GM18517 (cell line): ENCODE measurements at regions not wholly inside any gene's neighbourhood (a gene's known extent, or its start where the extent isn't known, plus 50 kb on each side); places are given as distances from the start of the nearest gene placed in this dataset.

Experiments used
- ATAC-seq: cut with Tn5 transposase; IDR thresholded peaks from one replicate; pipeline ENCODE4 v1.9.1; 2021; ENCODE audit warnings: mild to moderate bottlenecking, moderate library complexity; ENCODE audit not compliant: unreplicated experiment

DNA sequence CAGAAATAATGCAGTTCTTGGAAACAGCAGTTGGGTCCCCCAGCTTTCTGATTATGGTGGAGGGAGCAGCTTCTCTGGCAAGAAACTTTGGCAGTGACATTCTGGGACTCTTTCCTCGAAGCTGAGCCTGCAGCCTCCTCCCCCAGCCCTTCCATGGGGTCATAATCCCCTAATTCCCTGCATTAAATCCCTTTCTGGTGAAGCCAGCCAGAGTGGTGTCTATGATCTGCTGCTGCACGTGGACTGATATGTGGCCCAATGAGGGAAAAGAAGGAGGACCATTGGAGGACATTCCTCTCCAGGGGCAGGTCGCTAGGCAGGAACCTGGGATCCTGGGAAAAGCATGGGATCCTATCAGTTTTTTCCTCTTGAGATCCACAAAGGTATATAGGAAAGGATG, 470.5 kb downstream of the RPS24 start:
- no peak for ATAC-seq

DNA sequence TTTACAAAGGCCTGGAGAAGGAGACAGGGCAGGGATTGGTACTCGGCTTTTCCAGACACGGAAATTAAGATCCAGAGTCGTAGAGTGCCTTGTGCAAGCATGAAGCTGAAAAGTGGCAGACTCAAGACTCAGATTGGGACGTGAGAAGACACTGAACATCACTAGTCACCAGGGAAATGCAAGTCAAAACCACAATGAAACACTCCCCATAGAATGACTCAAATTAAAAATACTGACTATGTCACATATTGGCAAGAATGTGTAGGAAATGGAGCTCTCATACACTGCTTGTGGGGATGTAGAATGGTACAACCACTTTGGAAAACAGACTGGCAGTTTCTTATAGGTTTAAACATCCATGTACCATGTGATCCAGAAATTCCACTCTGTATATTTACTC, 472.0 kb downstream of the RPS24 start:
- ATAC-seq = no peak

DNA sequence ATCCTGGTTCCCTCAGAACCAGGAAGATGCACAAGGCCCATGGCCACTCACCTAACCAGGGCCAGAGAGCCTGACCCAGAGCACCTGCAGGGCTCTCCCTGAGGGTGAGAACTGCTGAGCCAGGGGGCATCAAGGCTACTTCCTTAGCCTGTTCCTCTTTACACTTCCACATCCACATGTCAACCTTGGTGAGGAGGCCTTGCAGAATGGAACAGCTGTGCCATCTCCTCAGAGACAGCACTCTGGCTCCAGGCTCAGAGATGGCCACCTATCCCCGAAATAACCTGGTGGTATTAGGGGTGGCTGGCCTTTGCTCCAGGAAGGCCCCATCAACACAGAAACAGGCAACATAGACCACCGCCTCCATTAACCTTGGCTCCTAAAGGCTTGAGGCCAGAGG, 473.0 kb downstream of the RPS24 start:
- ATAC-seq = no peak

DNA sequence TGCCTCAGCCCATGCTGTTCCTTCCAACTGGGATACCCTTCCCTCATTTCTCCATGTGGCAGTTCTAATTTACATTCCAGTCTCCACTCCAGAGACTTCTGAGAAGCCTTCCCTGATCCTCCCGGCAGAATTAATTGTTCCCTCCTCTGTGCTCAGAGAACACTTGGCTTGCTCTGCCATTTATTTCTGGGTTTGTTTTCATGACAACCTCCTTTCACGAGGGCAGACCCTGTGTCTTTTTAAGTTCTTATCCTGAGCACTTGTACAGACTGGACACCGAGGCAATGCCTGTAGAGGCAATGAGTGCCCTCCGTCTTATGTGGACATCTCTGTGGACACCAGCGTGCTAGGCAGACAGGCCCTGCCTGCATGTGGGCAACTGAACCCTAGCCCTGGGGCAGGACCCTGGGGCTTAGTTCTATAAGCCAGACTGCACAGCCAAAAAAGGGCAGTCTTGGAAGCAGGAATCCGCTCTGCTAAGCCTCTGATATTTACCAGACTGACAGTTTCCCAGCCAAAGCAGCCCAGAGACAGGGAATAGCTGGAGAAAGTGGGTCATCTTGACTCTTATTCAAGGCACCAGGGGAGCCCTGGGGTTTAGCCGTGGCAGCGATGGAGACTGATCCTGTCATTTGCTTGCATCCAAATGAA, 474.0 kb downstream of the RPS24 start:
- no peak for ATAC-seq

DNA sequence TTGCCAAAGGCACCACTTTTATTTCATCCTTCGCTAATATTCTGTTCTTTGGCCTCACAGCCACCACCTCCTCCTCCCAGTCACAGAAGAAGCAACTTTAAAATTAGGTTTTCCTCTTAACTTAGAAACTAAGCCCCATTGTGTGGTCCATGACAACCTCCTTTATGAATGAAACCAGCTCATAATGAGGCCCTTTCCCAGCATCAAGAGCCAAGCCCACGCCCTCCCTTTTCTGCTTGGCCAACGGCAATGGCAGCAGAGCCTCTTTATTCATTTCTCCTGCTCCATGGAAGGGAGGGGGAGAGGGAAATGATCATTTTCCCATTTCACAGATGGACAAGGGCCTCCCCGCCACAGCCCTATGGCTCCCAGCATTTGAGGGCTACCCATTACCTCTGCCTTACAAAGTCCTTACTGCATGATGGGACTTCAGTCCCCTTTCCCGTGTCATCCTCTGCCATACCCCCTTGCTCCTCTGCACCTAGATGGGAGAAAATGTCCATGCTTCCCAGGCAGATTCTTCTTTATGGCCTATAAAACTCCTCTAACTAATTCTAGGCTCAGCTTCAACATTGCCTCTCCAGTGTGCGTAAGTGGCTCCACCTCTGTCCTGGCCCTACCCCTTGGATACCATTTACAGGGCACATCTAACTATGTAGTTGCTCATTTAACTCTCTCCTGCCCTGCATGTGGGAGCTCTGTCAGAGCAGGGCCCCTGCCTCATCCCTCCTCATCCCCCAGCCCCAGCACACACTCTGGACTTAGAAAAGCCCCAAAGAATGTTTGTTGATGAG, 475.5 kb downstream of the RPS24 start:
- ATAC-seq = no peak

DNA sequence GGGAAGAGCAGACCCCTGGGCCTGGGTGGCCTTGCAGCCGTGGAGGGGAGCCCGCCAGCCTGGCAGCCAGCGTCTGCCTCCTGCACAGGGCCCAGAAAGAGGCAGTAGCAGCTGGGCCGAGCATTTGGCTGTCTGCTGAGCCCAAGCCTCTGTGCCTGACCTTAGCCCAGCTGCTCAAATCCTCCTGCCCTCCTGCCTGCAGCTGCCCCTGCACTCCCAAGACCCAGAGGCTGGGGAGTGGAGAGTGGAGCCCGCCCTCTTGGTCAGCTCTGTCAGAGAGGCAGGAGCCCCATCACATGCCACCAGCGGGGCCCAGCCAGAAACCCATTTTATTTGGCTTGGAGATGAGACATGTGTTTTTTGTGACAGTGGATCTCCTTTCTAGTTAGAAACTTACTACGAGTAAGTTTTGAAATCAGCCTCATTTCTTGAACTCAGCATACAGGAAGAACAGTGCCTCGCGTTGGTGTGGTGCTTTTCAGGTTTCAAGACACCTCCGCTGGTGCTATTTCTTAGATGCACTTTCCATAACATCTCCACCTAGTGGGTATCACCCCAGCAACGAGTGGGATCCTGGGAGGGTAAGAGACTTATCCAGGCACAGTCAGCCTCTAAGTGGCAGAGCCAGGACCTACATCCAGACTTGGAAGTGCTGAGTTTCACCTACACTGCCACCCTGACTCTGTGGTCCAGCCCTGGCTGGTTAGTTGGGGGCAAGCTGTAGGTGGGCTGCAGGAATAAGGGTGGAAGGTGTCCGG, 477.1 kb downstream of the RPS24 start:
- ATAC-seq = no peak

DNA sequence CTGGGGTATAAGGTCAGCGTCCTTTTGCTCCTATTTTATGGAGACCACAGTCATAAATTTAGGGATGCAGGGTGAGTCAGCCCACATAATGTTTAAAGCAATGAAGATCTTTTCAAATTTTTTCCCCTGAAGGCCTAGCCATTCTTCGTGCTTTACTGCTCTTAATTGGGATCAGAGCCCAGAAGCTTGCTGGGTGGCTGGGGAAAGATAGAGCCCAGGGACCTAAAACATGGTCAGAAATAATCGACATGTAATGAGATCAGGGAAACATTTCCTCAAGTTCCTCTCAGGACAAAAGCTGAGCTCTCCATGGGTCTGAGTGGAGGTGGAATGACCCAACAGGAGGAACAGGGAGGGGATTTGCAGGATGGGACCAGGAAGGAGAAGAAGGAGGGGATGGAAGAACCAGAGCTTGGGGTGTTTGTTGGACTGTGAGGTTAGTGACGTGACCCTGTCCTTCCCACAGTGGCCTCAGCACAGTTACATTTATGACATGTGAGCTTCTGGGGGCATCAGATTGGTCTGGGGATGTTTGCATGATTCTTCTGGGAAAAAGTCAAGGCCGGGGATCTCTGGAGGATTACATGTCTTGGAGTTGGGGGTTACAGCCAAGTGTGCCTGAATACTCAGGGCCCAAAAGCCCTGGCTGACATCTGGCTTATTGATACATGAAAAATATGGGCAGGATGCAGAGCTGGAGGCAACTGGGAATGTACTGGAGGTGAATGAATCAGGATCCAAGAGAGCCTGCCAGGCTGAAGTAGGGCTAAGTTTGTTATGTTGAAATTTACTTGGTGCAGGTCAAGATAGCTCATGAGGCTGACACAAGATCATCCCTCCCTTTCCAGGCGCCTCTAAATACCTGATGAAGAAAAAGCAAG, 477.9 kb downstream of the RPS24 start:
- no peak for ATAC-seq

DNA sequence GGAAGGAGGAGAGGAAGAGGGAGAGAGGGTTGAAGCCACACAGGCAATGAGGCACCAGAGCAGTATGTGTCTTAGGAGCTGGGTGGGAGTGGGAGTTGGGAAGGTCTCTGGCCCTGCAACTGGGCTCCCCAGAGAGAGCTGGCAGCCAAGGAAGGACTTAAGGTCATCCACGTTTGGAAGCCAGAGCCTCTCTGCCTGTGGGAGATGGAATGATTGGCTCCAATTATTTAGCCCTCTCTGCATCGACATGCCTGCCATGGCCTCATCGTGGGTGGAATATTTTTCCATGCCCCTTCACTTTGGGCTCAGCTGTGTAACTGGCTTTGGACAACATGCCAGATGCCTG, 478.5 kb downstream of the RPS24 start:
- ATAC-seq = no peak

DNA sequence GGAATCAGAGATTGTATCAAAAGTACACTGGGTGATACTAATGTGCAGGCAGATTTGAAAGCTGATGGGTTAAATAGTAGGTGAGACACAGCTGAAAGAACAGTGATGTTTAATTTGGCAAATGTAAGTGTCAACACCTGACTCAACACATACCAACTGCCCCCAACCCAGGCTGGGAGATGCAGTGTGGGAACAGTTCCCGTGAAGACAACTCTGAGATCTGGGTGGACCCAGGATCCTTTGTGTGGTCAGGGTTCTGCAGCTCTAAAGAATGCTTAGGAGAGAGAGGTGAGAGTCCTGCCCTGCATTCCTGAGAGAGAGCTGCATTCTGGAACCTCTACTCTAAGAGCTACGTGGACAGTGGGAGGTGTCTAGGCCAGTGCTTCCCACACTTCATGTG, 479.7 kb downstream of the RPS24 start:
- no peak for ATAC-seq

DNA sequence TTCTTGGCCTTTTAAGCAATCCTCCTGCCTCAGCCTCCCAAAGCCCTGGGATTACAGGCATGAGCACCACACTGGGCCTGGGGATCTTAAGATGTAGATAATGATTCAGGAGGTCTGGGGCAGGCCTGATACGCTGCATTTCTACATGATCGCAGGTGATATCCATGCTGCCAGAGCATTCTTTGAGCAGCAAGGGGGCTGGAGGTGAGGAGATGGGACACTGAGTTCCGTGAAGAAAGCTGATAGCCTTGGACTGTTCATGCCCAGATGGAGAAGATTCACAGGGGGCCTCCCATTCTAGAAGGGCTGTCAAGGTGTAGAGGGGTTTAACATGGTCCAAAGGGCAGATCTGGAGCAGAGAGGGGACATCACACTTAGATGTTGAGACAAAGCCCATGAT, 480.3 kb downstream of the RPS24 start:
- ATAC-seq = no peak

DNA sequence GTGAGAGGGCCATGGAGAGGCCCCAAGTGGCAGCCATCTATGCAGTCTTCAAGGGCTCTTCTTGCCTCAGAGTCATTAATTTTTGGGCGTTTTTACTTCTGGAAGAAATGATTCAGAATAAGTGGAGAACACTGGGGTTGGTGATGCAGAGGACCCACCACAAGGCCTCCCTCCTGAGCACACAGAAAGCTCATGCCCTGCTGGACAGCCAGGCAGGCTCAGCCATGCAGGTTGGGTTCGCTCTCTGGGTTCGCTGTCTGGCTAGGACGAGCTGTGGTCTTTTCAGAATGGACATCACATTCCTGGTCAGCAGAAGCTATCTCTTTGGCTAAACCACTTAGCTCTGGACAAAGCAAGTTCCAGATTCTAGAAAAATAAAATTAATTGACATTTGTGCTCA, 480.8 kb downstream of the RPS24 start:
- no peak for ATAC-seq

DNA sequence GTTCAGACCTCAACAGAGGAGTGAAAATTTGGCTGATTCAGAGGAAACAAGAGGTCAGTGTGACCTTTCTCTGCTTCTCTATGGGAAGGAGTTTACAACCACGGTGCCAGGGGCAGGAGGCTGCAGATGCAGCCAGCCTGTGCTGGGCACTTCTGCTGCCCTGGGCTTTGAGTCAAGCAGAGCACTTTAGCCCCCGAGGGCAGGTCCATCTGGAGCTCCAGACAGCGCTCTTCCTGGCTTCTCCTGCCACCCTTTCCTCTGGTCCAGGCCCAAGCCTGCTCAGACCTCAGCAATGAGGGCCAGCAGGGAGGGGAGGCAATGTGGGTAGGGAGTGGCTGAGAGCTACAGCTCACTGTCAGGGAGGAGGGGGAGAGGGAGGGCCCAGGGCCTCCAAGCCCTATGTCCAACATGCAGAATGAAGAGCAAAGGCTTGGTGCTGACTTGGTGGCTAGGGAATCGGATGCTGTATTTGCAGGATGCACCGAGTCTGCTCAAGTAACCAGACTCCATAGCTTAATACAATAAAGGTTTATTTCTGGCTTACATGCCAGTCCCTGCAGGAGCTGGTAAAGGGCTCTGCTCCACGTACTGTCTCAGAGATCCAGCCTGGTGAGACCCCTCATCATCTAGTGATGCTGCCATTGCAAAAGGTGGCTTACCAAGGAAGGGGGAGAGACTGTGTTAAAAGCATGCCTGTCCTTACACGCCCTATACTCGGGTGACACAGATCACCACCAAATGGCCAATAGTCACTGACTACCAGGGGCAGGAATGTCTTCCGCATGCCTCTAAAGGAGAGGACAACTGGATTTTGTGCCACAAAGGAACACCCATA, 481.6 kb downstream of the RPS24 start:
- no peak for ATAC-seq

DNA sequence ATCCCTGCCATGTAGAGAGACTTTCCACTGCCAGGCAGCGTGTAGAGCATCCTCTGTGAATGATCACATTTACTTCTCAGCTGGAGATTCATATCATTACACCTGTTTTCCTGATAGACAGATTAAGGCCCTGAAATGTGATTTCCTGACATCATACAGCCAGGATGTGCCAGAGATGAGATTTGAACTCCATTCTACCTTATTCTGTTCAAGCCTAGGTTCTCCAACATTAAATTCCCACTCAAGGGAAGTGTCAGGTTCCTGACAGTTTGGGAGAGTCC, 482.1 kb downstream of the RPS24 start:
- no peak for ATAC-seq

DNA sequence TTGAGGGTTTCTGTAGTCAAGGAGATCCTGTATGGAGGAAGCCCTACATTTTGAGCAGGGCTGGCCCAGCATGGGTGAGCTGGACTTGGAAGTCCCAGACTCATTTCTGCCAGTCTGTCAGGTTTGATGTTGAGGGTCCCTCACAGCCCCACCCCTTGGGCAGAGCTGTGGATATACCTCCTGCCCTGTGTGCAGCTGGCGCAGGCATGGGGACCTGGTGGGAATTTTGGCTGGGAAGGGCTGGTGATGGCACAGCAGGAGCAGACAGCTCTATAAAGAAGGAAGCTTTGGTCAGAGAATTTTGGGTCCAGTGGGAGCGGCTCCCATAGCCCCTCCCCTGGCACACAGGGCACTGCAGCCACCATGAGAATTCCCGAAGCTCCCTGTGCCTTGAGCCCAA, 482.6 kb downstream of the RPS24 start:
- no peak for ATAC-seq

DNA sequence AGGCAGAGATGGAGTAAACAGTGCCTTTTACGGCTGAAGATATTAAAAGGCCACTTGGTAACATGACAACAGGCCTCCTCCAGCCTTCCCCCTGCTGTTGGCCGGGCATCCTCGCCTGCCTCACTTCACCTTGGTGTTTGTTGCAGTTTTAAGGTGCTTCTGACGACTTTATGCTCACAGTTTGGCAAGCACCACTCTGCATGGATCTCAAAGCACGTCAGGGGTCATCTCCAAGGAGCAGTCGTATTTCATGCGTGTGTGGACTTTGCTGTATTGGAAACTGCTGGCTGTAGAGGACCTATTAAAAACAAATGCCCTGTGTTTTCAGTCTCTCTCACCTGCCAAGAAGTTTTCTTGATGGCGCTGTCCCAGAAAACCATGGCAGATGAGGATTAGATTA, 483.1 kb downstream of the RPS24 start:
- ATAC-seq = no peak

DNA sequence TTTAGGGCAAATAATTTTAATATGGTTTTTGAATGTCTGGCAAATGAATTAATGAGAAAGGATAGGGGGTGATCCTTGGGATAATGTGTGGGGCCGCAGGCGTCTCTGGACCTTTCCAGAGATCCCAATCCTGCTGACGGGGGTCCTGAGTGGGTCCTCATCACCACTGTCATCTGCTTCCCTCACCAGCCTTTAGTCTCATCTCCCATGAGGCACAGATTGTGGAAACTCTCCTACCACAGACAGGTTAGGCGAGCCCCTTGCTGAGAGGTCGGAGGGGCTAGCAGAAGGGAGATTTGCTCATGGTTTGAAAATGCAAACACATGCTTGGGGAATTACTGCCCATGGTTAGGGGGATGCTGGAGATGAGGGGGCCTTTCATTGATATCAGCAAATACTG, 484.6 kb downstream of the RPS24 start:
- no peak for ATAC-seq

DNA sequence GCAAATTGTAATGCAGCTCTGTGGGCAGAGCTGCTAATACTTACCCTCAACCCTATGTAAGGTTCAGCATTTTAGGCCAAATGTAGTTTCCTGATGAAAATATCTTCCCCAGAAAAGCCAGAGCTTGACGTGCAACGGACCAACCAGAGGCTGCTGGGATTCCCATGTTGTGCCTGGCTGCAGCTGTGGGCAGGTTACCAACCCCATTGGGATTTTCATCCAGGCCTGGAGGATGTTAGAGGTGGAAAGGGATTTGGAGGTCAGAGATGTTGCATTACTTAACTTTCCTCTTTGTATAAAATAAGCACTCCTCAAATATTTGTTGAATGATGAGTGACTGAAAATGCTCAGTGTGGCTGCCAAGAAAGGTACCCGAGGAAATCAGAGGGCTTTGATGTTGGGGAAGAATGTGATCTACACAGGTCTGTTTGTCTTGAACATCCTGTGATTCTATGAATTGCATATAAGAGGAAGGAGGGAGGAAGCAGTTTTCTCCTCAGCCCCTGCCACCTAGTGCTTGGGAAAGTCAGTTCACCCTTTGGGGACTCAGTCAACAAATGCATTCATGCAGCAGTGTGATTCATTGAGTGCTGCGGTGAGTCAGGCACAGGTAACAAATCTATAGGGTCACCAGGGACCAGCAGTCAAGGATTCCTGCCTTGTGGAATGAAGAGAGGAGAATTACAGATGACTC, 487.2 kb downstream of the RPS24 start:
- no peak for ATAC-seq

DNA sequence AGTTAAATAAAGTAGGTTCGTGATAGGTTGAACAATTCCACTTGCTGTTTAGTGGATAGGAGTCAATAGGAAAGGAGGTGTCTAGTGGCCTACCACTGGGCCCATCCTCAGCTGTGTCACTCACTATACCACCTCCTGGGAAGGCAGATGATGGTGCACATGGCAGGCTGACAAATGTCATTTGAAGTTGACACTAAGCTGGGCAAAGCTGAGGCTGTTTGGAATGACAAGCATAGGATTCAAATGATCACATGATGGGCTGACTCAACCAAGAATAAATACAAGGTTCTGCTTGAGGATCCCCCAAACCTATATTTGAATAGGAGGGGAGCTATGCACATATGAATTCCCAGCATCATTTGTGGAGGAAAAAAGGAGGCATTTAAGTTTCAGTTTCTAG, 489.8 kb downstream of the RPS24 start:
- ATAC-seq = no peak

DNA sequence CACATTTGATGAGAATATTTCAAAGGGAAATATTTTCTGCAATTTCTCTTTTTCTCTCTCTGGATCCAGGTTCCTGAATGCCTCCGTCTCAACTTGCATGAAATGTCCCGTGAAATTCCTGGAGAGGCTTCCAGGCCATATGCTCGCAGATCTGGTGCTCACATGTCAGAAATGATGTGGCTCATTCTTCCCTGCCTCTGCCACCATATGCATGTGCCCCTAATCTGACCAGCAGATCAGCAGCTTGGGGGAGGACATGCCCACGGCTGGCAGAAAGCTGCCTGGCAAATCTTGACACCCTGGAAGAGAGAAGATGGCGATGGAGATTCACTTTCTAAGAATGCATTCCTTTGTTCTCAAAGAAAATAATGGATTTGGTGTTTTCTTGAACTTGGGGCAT, 490.7 kb downstream of the RPS24 start:
- ATAC-seq = no peak

DNA sequence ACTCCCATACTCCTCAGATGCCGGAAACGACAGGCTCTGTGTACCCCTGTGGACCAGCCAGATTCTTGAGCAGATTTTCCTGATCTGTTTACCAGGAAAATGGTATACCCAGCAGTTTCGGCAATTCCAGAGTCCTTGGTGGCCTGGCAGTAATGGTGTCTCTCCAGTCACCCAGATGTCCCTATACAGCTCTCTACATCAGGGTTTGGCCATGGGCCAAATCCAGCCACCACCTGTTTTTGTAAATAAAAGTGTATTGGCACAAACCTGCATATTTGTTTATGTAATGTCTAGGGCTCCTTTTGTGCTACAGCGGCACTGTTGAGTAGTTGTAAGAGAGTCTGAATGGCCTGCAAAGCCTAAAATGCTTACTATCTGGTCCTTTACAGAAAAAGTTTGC, 491.3 kb downstream of the RPS24 start:
- no peak for ATAC-seq
